HG03196 (cell line): ENCODE measurements at regions not wholly inside any gene's neighbourhood (a gene's known extent, or its start where the extent isn't known, plus 50 kb on each side); places are given as distances from the start of the nearest gene placed in this dataset.

Experiments used
- ATAC-seq: cut with Tn5 transposase; IDR thresholded peaks from one replicate; pipeline ENCODE4 v1.9.1; 2021; ENCODE audit not compliant: unreplicated experiment

DNA sequence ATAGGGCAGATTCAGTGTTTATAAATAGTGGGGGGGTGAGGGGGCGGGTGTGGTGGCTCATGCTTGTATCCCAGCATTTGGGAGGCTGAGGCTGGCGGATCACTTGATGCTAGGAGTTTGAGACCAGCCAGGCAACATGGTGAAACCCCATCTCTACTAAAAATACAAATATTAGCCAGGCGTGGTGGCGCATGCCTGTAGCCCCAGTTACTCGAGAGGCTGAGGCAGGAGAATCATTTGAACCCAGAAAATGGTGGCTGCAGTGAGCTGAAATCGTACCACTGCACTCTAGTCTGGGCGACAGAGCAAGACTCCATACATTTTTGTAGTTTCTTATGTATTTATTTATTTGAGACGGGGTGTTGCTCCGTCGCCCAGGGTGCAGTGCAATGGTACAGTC is 109.0 kb upstream of the ZNF217 start:
- ATAC-seq = no peak

- no peak for ATAC-seq
These were observed 106.3 kb upstream of the ZNF217 start for GRCh38 chr20:53699906-53700305.

GRCh38 chr20:53699085-53699674 is 105.5 kb upstream of the ZNF217 start:
- ATAC-seq = no peak

- ATAC-seq = no peak
These were observed 104.8 kb upstream of the ZNF217 start for GRCh38 chr20:53698371-53698978.

- no peak for ATAC-seq
These were observed 102.3 kb upstream of the ZNF217 start for GRCh38 chr20:53695797-53696527.

DNA sequence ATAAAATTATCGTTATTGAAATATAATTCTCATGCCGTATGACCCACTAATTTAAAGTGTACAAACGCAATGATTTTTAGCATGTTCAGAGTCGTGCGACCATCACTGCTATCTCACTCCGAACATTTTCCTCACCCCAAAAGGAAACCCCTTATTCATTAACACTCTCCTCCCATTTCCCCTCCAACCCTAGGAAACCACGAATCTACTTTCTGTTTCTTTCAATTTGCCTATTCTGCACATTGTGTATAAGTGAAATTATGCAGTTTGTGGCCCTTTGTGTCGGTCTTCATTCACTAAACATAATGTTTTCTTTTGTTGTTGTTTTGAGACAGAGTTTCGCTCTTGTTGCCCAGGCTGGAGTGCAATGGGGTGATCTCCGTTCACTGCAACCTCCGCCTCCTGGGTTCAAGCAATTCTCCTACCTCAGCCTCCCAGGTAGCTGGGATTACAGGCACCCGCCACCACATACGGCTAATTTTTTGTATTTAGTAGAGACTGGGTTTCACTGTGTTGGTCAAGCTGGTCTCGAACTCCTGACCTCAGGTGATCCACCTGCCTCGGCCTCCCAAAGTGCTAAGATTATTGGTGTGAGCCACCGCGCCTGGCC is 99.7 kb upstream of the ZNF217 start:
- no peak for ATAC-seq

- no peak for ATAC-seq
These were observed 98.9 kb upstream of the ZNF217 start for GRCh38 chr20:53692465-53693067.

DNA sequence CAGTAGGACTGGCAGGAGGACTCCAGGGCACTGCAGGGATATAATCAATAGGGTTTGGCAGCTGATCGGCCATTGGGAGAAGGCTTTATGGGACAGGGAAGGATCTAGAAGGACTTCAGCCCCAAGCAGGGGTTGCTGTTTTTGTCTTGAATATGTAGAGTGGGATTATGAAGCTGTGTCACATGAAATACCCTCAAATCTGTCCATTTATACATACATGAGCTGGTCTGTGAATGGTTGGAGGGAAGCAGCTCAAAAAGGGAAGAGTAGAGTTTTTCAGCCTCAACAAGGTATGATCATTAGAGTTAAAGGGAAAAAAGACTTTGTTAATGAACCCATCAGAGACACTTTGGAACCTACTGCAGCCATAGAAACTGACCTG is 98.2 kb upstream of the ZNF217 start:
- ATAC-seq = no peak

DNA sequence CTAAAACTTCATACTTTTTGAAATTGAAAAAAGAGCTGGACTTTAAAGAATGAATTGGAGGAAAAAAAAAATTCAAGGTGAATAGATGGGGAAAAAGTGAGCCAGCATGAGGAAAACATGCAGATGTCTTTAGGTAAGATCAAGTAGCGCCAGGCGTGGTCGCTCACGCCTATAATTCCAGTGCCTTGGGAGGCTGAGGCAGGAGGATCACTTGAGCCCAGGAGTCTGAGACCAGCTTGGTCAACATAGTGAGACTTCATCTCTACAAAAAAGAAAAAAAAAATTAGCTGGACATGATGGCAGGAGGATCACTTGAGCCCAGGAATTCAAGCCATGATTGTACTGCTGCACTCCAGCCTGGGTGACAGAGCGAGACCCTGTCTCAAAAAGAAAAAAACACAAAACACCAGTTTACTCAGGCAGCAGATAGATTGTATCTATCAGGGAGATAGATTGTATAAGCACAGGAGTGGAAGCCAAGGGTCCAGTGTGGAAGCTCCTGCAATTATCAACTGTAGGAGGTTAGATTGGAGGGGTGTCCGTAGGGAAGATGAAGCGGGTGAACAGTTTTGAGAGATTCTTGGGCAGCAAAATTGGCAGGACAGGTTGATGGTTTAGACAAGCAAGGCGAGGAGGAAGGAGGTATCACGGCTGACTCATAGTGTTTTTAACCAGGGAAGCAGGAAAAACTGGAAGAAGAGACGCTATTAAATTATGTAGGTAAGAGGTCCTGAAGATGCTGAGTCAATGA is 97.6 kb upstream of the ZNF217 start:
- ATAC-seq = no peak

DNA sequence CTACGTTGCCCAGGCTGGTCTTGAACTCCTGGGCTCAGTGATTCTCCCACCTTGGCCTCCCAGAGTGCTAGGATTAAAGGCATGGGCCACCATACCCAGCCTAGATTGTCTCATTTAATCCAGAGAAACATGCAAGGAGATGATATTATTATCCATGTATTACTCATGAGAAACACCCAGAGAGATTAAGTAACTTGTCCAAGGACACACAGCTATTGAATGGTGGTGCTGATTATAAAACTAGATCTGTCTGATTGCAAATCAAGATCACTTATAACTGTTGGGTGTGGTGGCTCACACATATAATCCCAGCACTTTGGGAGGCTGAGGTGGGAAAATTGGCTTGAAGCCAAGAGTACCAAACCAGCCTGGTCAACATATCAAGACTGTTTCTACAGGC is 94.4 kb upstream of the ZNF217 start:
- no peak for ATAC-seq

DNA sequence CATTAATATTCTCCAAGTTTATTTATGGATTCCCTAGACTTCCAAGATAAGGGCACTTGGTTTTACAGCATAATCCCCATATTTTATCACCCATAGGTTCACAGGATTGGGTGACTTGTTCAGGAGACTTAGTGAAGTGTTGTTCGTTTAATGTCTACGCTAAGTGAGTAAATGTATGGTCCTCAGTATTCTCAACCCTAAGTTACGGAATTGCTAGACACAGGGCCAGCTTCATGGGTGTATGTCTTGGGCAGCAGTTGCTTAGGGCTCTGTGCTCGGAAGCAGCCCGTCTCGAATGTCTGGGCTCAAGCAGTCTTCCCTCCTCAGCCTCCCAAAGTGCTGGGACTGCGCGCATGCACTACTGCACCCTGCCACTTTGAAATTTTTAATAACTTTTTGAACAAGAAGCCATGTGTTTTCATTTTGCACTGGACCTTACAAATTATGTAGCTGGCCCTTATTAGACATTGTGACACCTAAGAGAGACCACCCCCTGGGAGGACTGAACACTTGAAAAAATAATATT is 91.5 kb upstream of the ZNF217 start:
- ATAC-seq = no peak

- no peak for ATAC-seq
These were observed 89.9 kb upstream of the ZNF217 start for GRCh38 chr20:53683506-53683905.

GRCh38 chr20:53681352-53682212 is 87.9 kb upstream of the ZNF217 start:
- no peak for ATAC-seq

DNA sequence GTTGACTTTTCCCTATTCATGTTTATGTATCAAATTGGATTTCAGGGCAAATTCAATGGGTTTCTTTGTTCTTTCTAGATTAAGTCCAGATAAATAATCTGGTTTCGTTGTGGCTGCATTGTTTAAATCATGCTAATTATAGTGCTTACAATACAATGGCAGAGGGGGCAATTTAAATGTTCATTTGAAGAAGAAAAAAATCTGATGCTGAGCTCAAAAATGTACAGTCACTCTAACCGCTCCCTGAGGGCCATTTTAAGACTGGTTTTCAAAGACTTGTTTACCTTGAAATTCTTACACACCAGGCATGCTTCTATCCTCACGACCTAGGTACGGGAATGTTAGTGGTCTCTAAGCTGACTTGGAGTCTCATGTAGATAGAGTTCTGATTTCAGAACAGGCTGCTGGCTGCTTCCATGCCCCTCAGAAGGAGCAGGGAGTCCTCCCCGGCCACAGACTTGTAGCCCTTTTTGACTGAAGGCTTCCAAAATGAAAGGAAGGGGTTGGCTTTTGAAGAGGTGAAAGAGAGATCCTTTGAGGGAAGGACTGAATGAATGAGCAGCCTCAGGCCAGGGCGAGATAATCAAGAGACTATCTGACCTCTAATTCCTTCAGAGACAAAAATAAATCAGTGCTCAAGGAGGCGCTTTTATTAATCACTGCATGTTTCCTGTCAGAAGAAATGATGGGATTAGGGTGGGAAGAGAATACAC is 86.1 kb upstream of the ZNF217 start:
- no peak for ATAC-seq

DNA sequence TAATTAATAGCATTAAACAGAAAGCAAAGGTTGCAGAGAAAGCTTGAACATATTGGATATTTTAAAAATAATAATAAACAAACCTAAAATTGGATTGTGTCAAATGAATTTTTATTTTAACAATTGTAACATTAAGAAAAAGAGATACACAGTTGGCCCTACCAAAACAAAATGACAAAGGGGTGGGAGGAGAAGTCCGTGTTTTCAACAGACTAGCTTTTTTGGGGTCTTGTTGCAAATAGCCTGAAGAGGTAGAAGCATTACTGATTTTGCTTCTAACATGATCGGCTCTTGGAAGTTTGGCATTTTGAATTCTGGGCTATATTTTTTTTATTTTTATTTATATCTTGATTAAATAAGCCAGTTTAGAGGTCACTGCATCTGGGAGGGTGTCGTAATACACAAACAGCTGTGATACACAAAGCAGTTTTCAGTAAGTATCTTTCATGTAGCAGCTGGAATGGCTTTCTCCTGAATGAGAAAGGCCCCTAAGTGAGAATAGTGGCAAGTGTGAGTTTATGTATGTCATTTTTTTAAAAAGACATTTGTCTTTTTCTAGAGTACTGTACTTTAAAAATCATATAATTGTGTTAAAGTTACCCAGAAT is 85.5 kb upstream of the ZNF217 start:
- no peak for ATAC-seq

- no peak for ATAC-seq
These were observed 84.8 kb upstream of the ZNF217 start for GRCh38 chr20:53678315-53678989.

- no peak for ATAC-seq
These were observed 84.0 kb upstream of the ZNF217 start for GRCh38 chr20:53677447-53678314.
